Stimulated activated naive CD8-positive, alpha-beta T cell treated with anti-CD3 and anti-CD28 coated beads, Interleukin-15, Interleukin-2, amounts not matched to agents 100 ng/mL and 50 ng/mL, for 24 hours (primary cell): ENCODE measurements at regions not wholly inside any gene's neighbourhood (a gene's known extent, or its start where the extent isn't known, plus 50 kb on each side); places are given as distances from the start of the nearest gene placed in this dataset.
"Not testable (repeated sequence)": the region's sequence is repeated elsewhere in the genome, so short reads cannot be mapped to it uniquely, and the experiment has no call there.

ENCODE experiments used
- H3K27ac Mint-ChIP-seq: one replicate; pipeline ENCODE4 v1.8.0; 2021; ENCODE audit warnings: mild to moderate bottlenecking, mixed read lengths
- H3K27me3 Mint-ChIP-seq: one replicate; pipeline ENCODE4 v1.8.0; 2021; ENCODE audit warnings: mixed read lengths
- H3K36me3 Mint-ChIP-seq: one replicate; pipeline ENCODE4 v1.8.0; 2021; ENCODE audit warnings: low read depth, mixed read lengths
- H3K4me1 Mint-ChIP-seq: one replicate; pipeline ENCODE4 v1.8.0; 2021; ENCODE audit warnings: low read depth, mixed read lengths
- H3K4me3 Mint-ChIP-seq: one replicate; pipeline ENCODE4 v1.8.0; 2021; ENCODE audit warnings: mild to moderate bottlenecking, mixed read lengths
- H3K9me3 Mint-ChIP-seq: one replicate; pipeline ENCODE4 v1.8.0; 2021; ENCODE audit warnings: mixed read lengths

DNA sequence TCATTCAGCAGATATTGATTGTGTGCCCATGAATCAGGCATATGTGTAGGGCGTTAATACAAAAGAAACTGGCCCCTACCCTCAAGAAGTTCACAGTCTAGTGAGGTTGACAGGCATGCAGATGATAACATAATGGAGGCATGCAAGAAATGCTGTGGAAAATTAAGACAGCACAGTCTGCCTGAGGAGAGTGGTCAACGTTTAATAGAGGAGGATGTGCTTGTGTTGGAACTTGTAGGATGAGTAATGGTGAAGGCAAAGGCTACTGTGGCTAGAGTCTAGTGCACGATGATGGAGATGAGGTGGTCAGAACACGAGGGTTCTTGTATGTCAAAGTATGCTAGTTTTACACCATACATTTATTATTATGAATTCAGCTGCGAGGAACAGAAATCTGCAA is 295.7 kb downstream of the SOX2 start:
- H3K27me3 Mint-ChIP-seq, result no peaks in the 10 kb centered on the region
- no peak overlapping the region for H3K27ac Mint-ChIP-seq
- no peak overlapping the region for H3K4me3 Mint-ChIP-seq
- H3K9me3 Mint-ChIP-seq, result no peaks in the 10 kb centered on the region
- no peaks in the 10 kb centered on the region for H3K36me3 Mint-ChIP-seq
- no peaks in the 10 kb centered on the region for H3K4me1 Mint-ChIP-seq

DNA sequence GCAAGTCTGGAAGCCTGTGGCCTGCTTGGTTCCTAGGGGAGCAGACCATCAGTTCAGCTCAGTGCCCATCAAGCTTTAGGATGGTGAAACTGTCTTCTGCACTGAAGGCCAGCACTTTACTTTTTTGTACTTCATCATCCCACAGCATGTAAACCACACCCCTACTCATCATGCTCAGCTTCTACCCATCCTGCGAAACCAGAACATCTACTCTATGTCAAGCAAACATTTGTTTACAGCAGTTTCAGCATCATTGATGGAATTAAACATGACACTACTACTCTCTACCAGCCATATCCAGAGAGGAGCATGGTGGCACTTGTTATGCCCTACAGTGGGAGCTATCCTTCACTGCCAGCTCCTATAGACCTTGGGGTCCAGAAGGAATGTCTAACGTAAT is 306.6 kb downstream of the SOX2 start:
- H3K36me3 Mint-ChIP-seq, result no peaks in the 10 kb centered on the region

DNA sequence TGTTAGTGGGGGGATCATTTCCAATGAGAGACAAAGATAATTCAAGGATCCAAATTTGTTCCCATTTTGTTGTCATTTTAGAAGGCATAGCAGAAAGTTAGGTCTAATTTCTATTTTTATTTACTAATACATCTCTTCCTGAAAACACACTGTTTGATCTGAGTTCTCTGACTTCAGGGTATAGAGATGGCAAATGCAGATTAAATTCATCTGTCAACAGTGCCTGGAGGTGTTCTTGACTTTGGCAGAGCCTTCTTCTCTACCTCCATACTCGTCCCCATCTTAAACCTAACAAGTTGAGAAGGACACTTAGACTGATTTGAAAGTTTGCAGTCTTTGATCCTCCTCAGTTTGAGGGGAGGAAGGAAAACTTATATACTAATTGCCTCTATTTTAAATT is 308.2 kb downstream of the SOX2 start:
- no peak overlapping the region for H3K27ac Mint-ChIP-seq
- H3K27me3 Mint-ChIP-seq, result no peaks in the 10 kb centered on the region
- no peaks in the 10 kb centered on the region for H3K9me3 Mint-ChIP-seq
- H3K36me3 Mint-ChIP-seq, result no peaks in the 10 kb centered on the region
- H3K4me1 Mint-ChIP-seq, result no peaks in the 10 kb centered on the region
- H3K4me3 Mint-ChIP-seq, result no peak overlapping the region

More for the DNA sequence above, 306.6 kb downstream of the SOX2 start:
- H3K9me3 Mint-ChIP-seq, result no peaks in the 10 kb centered on the region
- H3K27ac Mint-ChIP-seq, result no peak overlapping the region
- no peak overlapping the region for H3K4me3 Mint-ChIP-seq
- H3K4me1 Mint-ChIP-seq, result no peaks in the 10 kb centered on the region
- no peaks in the 10 kb centered on the region for H3K27me3 Mint-ChIP-seq

DNA sequence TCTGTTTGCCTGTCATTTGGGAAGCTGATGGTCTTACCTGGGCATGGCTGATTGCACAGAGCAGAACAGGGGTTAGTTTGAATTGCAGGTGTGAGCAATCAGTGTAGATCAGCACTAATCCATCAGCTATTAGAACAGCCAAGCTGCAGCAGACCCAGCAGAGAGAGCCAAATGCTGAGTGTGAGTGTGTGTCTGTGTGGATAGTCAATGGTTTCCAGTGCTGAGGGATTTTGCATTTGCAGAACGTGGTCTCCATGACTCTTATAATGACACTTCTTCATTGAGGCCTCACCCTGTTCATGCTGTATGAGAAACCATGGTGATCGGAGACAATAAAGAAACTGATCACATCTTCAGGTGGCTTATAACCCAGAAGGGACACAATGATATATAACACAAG is 312.1 kb downstream of the SOX2 start:
- no peaks in the 10 kb centered on the region for H3K4me1 Mint-ChIP-seq
- H3K36me3 Mint-ChIP-seq, result no peaks in the 10 kb centered on the region
- H3K27me3 Mint-ChIP-seq, result no peaks in the 10 kb centered on the region
- no peaks in the 10 kb centered on the region for H3K9me3 Mint-ChIP-seq
- H3K4me3 Mint-ChIP-seq, result no peak overlapping the region
- H3K27ac Mint-ChIP-seq, result no peak overlapping the region

DNA sequence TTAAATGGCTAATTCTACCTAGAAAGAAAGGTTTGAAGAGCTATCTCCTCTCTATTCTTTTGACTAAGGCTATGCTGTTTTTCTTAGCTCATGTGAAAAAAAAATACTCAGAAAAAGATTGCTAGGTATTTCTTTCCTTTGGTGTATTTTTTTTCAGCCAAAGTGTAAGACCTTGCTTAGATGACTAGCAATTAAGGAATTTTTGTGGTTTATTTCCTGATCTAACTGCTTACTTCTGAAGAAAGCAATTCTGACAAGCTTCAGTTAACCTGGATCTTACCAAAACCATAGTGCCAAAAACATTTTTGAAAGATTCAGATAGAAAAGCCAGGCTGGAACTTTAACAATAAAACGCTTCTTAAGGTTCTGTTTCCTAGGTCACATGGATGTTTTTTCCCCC is 315.6 kb downstream of the SOX2 start:
- H3K4me3 Mint-ChIP-seq, result no peak overlapping the region
- H3K9me3 Mint-ChIP-seq, result no peaks in the 10 kb centered on the region
- H3K27ac Mint-ChIP-seq, result no peak overlapping the region
- no peaks in the 10 kb centered on the region for H3K36me3 Mint-ChIP-seq
- H3K27me3 Mint-ChIP-seq, result no peaks in the 10 kb centered on the region
- H3K4me1 Mint-ChIP-seq, result no peaks in the 10 kb centered on the region

GRCh38 chr3:182028081-182028480 is 316.4 kb downstream of the SOX2 start:
- Mint-ChIP-seq H3K4me3 (no peak overlapping the region), H3K27me3 (no peaks in the 10 kb centered on the region), H3K4me1 (no peaks in the 10 kb centered on the region), H3K9me3 (no peaks in the 10 kb centered on the region), H3K27ac (no peak overlapping the region), H3K36me3 (no peaks in the 10 kb centered on the region)

DNA sequence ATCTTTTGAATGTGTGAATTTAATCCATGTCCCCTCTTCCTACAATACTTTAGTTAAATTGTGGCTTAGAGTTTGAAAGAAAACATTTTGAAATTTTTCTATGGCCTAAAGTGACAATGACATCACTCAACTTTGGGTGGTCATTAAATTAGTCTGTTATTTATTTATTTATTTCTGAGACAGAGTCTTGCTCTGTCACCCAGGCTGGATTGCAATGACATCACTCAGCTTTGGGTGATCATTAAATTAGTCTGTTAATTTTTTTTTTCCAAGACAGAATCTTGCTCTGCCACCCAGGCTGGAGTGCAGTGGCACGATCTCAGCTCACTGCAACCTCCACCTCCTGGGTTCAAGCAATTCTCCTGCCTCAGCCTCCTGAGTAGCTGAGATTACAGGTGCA is 322.5 kb downstream of the SOX2 start:
- not testable (repeated sequence) for H3K4me1 Mint-ChIP-seq, H3K4me3 Mint-ChIP-seq, H3K27ac Mint-ChIP-seq, H3K27me3 Mint-ChIP-seq, H3K9me3 Mint-ChIP-seq, H3K36me3 Mint-ChIP-seq

DNA sequence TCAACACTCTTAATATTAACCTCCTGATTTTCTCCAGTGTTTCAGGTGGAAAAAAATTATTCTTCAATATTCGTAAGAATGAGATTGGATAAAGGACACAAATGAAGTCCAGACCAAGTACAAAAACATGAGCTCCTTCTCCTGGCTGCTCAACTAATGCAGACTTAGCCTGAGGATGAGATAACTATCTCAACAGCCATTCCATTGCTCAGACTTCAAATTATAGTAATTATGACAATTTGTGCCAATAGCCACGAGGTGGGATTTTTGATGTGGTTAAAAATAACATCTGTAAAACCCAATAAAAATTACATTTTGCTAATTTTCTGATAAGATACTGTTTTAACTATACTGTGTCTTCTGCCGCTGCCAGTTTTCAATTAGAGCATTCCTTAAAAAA is 323.6 kb downstream of the SOX2 start:
- peaks cover 5% of the 10 kb centered on the region for H3K9me3 Mint-ChIP-seq
- no peaks in the 10 kb centered on the region for H3K27me3 Mint-ChIP-seq
- H3K36me3 Mint-ChIP-seq, result no peaks in the 10 kb centered on the region
- no peak overlapping the region for H3K4me3 Mint-ChIP-seq
- no peaks in the 10 kb centered on the region for H3K4me1 Mint-ChIP-seq
- H3K27ac Mint-ChIP-seq, result no peak overlapping the region

DNA sequence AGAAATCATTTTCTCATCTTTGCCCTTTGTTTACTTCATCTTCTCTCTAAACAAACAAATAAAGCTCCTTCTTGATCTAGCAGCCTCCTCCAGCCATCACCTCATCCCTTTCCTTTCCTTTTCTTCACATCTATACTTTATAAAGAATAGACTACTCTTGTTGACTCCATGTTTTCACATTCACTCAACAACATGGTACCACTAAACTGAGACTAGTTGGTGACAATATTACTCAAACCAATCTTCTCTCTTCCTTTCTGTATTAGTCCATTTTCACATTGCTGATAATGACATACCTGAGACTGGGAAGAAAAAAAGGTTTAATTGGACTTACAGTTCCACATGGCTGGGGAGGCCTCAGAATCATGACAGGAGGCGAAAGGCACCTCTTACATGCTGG is 324.7 kb downstream of the SOX2 start:
- Mint-ChIP-seq H3K4me1 (no peaks in the 10 kb centered on the region), H3K9me3 (peaks cover 5% of the 10 kb centered on the region)

GRCh38 chr3:182041668-182042291 is 330.1 kb downstream of the SOX2 start:
- Mint-ChIP-seq H3K4me1 (no peaks in the 10 kb centered on the region), H3K36me3 (no peaks in the 10 kb centered on the region), H3K27me3 (no peaks in the 10 kb centered on the region), H3K9me3 (no peaks in the 10 kb centered on the region), H3K27ac (no peak overlapping the region), H3K4me3 (no peak overlapping the region)

More for the DNA sequence above, 324.7 kb downstream of the SOX2 start:
- H3K27ac Mint-ChIP-seq, result no peak overlapping the region
- H3K36me3 Mint-ChIP-seq, result no peaks in the 10 kb centered on the region
- no peaks in the 10 kb centered on the region for H3K27me3 Mint-ChIP-seq
- no peak overlapping the region for H3K4me3 Mint-ChIP-seq

DNA sequence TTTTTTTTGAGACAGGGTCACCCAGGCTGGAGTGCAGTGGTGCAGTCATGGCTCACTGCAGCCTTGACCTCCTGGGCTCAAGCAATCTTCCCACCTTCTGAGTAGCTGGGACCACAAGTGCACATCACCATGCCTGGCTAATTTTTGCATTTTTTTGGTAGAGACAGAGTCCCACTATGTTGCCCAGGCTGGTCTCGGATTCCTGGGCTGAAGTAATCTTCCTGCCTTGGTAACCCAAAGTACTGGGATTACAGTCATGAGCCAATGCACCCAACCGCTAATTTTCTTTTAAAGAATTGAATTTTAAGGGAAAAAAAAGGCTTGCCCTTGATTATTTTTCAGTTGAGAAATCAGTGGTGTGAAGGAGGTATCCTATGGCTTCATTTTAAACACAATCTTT is 334.0 kb downstream of the SOX2 start:
- no peaks in the 10 kb centered on the region for H3K4me1 Mint-ChIP-seq
- H3K27ac Mint-ChIP-seq, result no peak overlapping the region
- no peaks in the 10 kb centered on the region for H3K9me3 Mint-ChIP-seq
- H3K27me3 Mint-ChIP-seq, result no peaks in the 10 kb centered on the region
- H3K4me3 Mint-ChIP-seq, result no peak overlapping the region
- H3K36me3 Mint-ChIP-seq, result no peaks in the 10 kb centered on the region

GRCh38 chr3:182046166-182046764 is 334.5 kb downstream of the SOX2 start:
- Mint-ChIP-seq H3K4me1 (no peaks in the 10 kb centered on the region), H3K9me3 (no peaks in the 10 kb centered on the region), H3K27ac (no peak overlapping the region), H3K36me3 (no peaks in the 10 kb centered on the region), H3K27me3 (no peaks in the 10 kb centered on the region), H3K4me3 (no peak overlapping the region)

DNA sequence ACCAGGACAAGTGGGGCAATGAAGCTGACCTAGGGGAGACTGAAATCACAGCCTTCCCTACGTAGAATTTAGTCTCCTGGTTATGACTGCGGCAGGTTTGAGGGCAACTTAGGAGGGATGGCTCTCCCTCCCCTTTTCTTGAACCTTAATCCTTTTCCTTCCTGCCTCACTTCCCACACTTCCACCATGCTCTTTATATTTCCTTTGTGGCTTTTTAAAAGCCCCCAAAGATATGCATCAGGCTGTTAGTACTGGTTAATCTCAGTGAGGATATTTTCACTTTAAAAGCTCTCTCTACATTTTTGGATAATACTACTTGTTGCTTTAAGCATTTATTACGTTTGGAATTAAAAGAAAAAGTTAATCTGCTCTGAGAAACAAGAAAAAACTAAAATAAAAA is 339.2 kb downstream of the SOX2 start:
- no peaks in the 10 kb centered on the region for H3K27me3 Mint-ChIP-seq
- H3K36me3 Mint-ChIP-seq, result no peaks in the 10 kb centered on the region
- no peaks in the 10 kb centered on the region for H3K4me1 Mint-ChIP-seq
- no peaks in the 10 kb centered on the region for H3K9me3 Mint-ChIP-seq
- no peak overlapping the region for H3K4me3 Mint-ChIP-seq
- no peak overlapping the region for H3K27ac Mint-ChIP-seq

- Mint-ChIP-seq H3K4me1 (no peaks in the 10 kb centered on the region), H3K36me3 (no peaks in the 10 kb centered on the region), H3K9me3 (no peaks in the 10 kb centered on the region), H3K27ac (no peak overlapping the region), H3K27me3 (no peaks in the 10 kb centered on the region), H3K4me3 (no peak overlapping the region)
These were observed 340.6 kb downstream of the SOX2 start for GRCh38 chr3:182052332-182052731.

GRCh38 chr3:182052757-182053156 is 341.0 kb downstream of the SOX2 start:
- H3K4me1 Mint-ChIP-seq, result no peaks in the 10 kb centered on the region
- no peaks in the 10 kb centered on the region for H3K9me3 Mint-ChIP-seq
- no peak overlapping the region for H3K4me3 Mint-ChIP-seq
- H3K27ac Mint-ChIP-seq, result no peak overlapping the region
- no peaks in the 10 kb centered on the region for H3K36me3 Mint-ChIP-seq
- no peaks in the 10 kb centered on the region for H3K27me3 Mint-ChIP-seq

- Mint-ChIP-seq H3K4me1 (no peaks in the 10 kb centered on the region), H3K36me3 (no peaks in the 10 kb centered on the region), H3K27ac (no peak overlapping the region), H3K9me3 (no peaks in the 10 kb centered on the region), H3K27me3 (no peaks in the 10 kb centered on the region), H3K4me3 (no peak overlapping the region)
These were observed 346.8 kb downstream of the SOX2 start for GRCh38 chr3:182058488-182058887.
